HepG2 (cell line): ENCODE measurements at regions not wholly inside any gene's neighbourhood (a gene's known extent, or its start where the extent isn't known, plus 50 kb on each side); places are given as distances from the start of the nearest gene placed in this dataset.

Source experiments
- ATAC-seq: fragments of 200-7000 bp; cut with Tn5 transposase; 3 replicates; pipeline ENCODE4 v1.9.1; 2020; ENCODE audit warnings: mild to moderate bottlenecking, moderate library complexity
- BruUV-seq: library from RNA; stranded (reverse); fragments of 400-500 nt; replicated peaks from 2 replicates; lab custom pipeline; 2021; lab: Mats Ljungman, UMichigan
- CTCF ChIA-PET: fragments of 300-600 bp; formaldehyde crosslinking; extraction: SDS; loops from one replicate; lab custom pipeline; 2021; ENCODE audit warnings: low total read pairs, inconsistent platforms, low intra/inter-chr PET ratio; lab: Yijun Ruan, JAX
- POLR2A ChIA-PET: fragments of 350-600 bp; sonication (Branson Sonifier 250); formaldehyde crosslinking; loops from one replicate; lab custom pipeline; 2020; ENCODE audit warnings: antibody characterized with exemption, inconsistent platforms; lab: Yijun Ruan, JAX
- DNase-seq: peaks from one replicate; pipeline ENCODE4 v3.0.0-alpha.2; 2015; ENCODE audit warnings: low spot score
- FAIRE-seq: peaks from 3 replicates; lab custom pipeline; 2011; peaks lifted over from hg19 to GRCh38; lab: Jason Lieb, UNC
- H2AFZ ChIP-seq: one replicate; pipeline ENCODE4 v1.6.1; 2011; ENCODE audit warnings: low read length, inconsistent platforms
- H3K27ac ChIP-seq: fragments of 300-600 bp; 3 replicates; pipeline ENCODE4 v1.8.0; 2011; ENCODE audit warnings: mixed run types, mild to moderate bottlenecking, mixed read lengths, low read length, inconsistent platforms; ENCODE audit not compliant: insufficient read depth; ENCODE audit errors: extremely low read length
- H3K27me3 ChIP-seq, 2 experiments: fragments of 200-600 bp in 1 of 2; 2 replicates in 1 of 2; 3 replicates in 1 of 2; pipeline versions ENCODE4 v1.6.0 to v1.8.0; 2011; ENCODE audit warnings: low read length in 2 of 2, mild to moderate bottlenecking in 2 of 2, moderate library complexity in 2 of 2, inconsistent platforms in 1 of 2; ENCODE audit not compliant: insufficient read depth in 2 of 2, control insufficient read depth in 1 of 2
- H3K36me3 ChIP-seq, 2 experiments: fragments of 200-600 bp in 1 of 2; replicated peaks in 1 of 2; 2 replicates in 1 of 2; 3 replicates in 1 of 2; pipeline versions ENCODE4 v1.5.1 to v1.8.0; 2011; ENCODE audit warnings: low read length in 2 of 2, inconsistent platforms in 1 of 2; ENCODE audit not compliant: insufficient read depth in 2 of 2, control insufficient read depth in 1 of 2
- H3K4me1 ChIP-seq: 2 replicates; pipeline ENCODE4 v1.5.1; 2012; ENCODE audit warnings: low read length, inconsistent platforms; ENCODE audit not compliant: insufficient read depth
- H3K4me2 ChIP-seq: 2 replicates; pipeline ENCODE4 v1.6.0; 2011; ENCODE audit warnings: low read depth, low read length, inconsistent platforms
- H3K4me3 ChIP-seq, 3 experiments: fragments of 200-600 bp in 1 of 3; sonication (generic), shearing (Covaris generic) in 1 of 3; replicated peaks in 1 of 3; 2 replicates each; pipeline ENCODE4 v1.5.1; 2011 to 2016; ENCODE audit warnings: low read length in 3 of 3, inconsistent platforms in 2 of 3, low read depth in 2 of 3, mild to moderate bottlenecking in 2 of 3, control low read depth in 1 of 3, mixed read lengths in 1 of 3; ENCODE audit not compliant: insufficient read depth in 1 of 3
- H3K79me2 ChIP-seq: one replicate; pipeline ENCODE4 v1.6.1; 2011; ENCODE audit warnings: low read length, inconsistent platforms; ENCODE audit not compliant: insufficient read depth
- H3K9ac ChIP-seq: 2 replicates; pipeline ENCODE4 v1.6.0; 2011; ENCODE audit warnings: mild to moderate bottlenecking, low read depth, low read length, inconsistent platforms; ENCODE audit not compliant: insufficient read depth
- H3K9me3 ChIP-seq: 2 replicates; pipeline ENCODE4 v1.5.1; 2012; ENCODE audit warnings: mild to moderate bottlenecking, low read length
- H4K20me1 ChIP-seq: 2 replicates; pipeline ENCODE4 v1.6.0; 2011; ENCODE audit warnings: inconsistent platforms, mild to moderate bottlenecking, low read length, moderate library complexity; ENCODE audit not compliant: insufficient read depth
- DNMT3B ChIP-seq: conservative IDR thresholded peaks from 2 replicates; pipeline ENCODE4 v1.6.1; 2016; ENCODE audit warnings: missing biosample characterization, control low read depth
- HMGA1 ChIP-seq: sonication (generic); formaldehyde crosslinking; conservative IDR thresholded peaks from 2 replicates; pipeline ENCODE4 v1.4.0; 2020; ENCODE audit warnings: missing genetic modification reagents
- NCOR1 ChIP-seq: fragments of 200-600 bp; sonication (generic); IDR thresholded peaks from 2 replicates; pipeline ENCODE4 v1.7.0; 2017; ENCODE audit warnings: antibody characterized with exemption, low read length, borderline replicate concordance
- YEATS4 ChIP-seq: sonication (generic); formaldehyde crosslinking; IDR thresholded peaks from 2 replicates; pipeline ENCODE4 v1.4.0; 2020; ENCODE audit warnings: missing genetic modification reagents, borderline replicate concordance
- ZBTB1 ChIP-seq: sonication (generic); formaldehyde crosslinking; IDR thresholded peaks from 2 replicates; pipeline ENCODE4 v1.4.0; 2020; ENCODE audit warnings: missing genetic modification reagents, borderline replicate concordance
- ZBTB20 ChIP-seq: sonication (generic); formaldehyde crosslinking; IDR thresholded peaks from 2 replicates; pipeline ENCODE4 v1.8.1; 2023; ENCODE audit warnings: missing genetic modification reagents, low read depth, mild to moderate bottlenecking, borderline replicate concordance
- ZNF333 ChIP-seq: sonication (generic); formaldehyde crosslinking; IDR thresholded peaks from 2 replicates; pipeline ENCODE4 v1.4.0; 2020; ENCODE audit warnings: mild to moderate bottlenecking, missing genetic modification reagents, borderline replicate concordance
- ZNF382 ChIP-seq: sonication (generic); formaldehyde crosslinking; IDR thresholded peaks from 2 replicates; pipeline ENCODE4 v1.5.0; 2020; ENCODE audit warnings: missing genetic modification reagents, mild to moderate bottlenecking, borderline replicate concordance
- ZNF383 ChIP-seq: sonication (generic); formaldehyde crosslinking; IDR thresholded peaks from 2 replicates; pipeline ENCODE4 v1.4.0; 2020; ENCODE audit warnings: missing genetic modification reagents, mild to moderate bottlenecking, borderline replicate concordance
- ZNF615 ChIP-seq: sonication (generic); formaldehyde crosslinking; IDR thresholded peaks from 2 replicates; pipeline ENCODE4 v1.5.0; 2020; ENCODE audit warnings: mild to moderate bottlenecking, missing genetic modification reagents, borderline replicate concordance
- ZNF816 ChIP-seq: sonication (generic); formaldehyde crosslinking; IDR thresholded peaks from 2 replicates; pipeline ENCODE4 v1.8.0; 2022; ENCODE audit warnings: missing genetic modification reagents, mild to moderate bottlenecking, borderline replicate concordance
- WGBS: methylation state at CpG from one replicate; pipeline ENCODE4 v1.1.6; 2017; ENCODE audit warnings: low lambda C conversion rate; 5-methylcytosine and 5-hydroxymethylcytosine counted together
- in situ Hi-C: cut with HindIII; loops from 2 replicates; pipeline ENCODE4 v1.10.0; 2017; ENCODE audit warnings: low pct_unique_long_range_greater_than_20kb; ENCODE audit not compliant: extremely low pct_ligation_motif_present
- intact Hi-C: fragments of 100-400 bp; cut with micrococcal nuclease; formaldehyde crosslinking; loops from one replicate; pipeline ENCODE4 v1.10.0; 2022; ENCODE audit not compliant: unreplicated experiment
- TF ChIP-seq, protein P1 (sequence below): sonication (generic); formaldehyde crosslinking; IDR thresholded peaks from 2 replicates; pipeline ENCODE4 v1.8.0; 2022; ENCODE audit warnings: mild to moderate bottlenecking, missing genetic modification reagents, borderline replicate concordance
- TF ChIP-seq, protein P2 (sequence below): IDR thresholded peaks from 2 replicates; pipeline ENCODE4 v1.6.1; 2016; ENCODE audit warnings: low read depth
- TF ChIP-seq, protein P3 (sequence below): sonication (generic); formaldehyde crosslinking; conservative IDR thresholded peaks from 2 replicates; pipeline ENCODE4 v1.8.0; 2022; ENCODE audit warnings: low read depth, missing genetic modification reagents

DNA sequence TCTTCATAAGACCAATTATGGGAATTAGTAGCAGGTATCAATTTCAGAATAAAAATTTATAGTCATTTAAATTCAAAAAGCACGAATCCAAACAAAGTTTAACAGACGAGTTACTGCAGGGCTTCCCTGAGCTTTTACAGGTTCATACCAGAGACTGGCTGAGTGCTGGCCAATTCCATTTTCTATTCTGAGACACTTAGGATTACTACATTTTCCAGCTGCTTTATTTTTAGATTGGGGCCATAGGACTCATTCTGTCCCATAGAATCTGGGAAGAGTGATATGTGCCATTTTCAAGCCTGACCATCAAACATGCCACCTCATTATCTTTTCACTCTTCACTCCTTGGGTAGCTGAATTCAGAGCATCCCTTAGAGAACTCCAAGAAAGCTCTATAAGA is 410.7 kb downstream of the DNAH5 start:
- Histone ChIP-seq H3K79me2 (no peaks in the 10 kb centered on the region), H3K9ac (no peak overlapping the region), H2AFZ (no peak overlapping the region), H3K4me3 (no peak overlapping the region), H3K27me3 (no peaks in the 10 kb centered on the region), H4K20me1 (no peaks in the 10 kb centered on the region), H3K27ac (no peak overlapping the region), H3K9me3 (peaks cover 58% of the 10 kb centered on the region)
- ChIA-PET CTCF (no interaction called here), POLR2A (no interaction called here)
- in situ Hi-C loops, result no loop called here
- no peak for DNase-seq
- TF ChIP-seq DNMT3B (no peak), HMGA1 (no peak), ZBTB20 (CRISPR knock-in tag) (no peak), YEATS4 (no peak), ZNF615 (CRISPR knock-in tag) (no peak), ZNF333 (CRISPR knock-in tag) (no peak), ZBTB1 (CRISPR knock-in tag) (no peak), ZNF383 (CRISPR knock-in tag) (no peak), NCOR1 (no peak), ZNF816 (CRISPR knock-in tag) (no peak), ZNF382 (CRISPR knock-in tag) (no peak)
- TF ChIP-seq, protein P1, sequence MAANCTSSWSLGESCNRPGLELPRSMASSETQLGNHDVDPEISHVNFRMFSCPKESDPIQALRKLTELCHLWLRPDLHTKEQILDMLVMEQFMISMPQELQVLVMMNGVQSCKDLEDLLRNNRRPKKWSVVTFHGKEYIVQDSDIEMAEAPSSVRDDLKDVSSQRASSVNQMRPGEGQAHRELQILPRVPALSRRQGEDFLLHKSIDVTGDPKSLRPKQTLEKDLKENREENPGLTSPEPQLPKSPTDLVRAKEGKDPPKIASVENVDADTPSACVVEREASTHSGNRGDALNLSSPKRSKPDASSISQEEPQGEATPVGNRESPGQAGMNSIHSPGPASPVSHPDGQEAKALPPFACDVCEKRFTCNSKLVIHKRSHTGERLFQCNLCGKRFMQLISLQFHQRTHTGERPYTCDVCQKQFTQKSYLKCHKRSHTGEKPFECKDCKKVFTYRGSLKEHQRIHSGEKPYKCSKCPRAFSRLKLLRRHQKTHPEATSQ (CRISPR knock-in tag), result no peak
- TF ChIP-seq, protein P2, sequence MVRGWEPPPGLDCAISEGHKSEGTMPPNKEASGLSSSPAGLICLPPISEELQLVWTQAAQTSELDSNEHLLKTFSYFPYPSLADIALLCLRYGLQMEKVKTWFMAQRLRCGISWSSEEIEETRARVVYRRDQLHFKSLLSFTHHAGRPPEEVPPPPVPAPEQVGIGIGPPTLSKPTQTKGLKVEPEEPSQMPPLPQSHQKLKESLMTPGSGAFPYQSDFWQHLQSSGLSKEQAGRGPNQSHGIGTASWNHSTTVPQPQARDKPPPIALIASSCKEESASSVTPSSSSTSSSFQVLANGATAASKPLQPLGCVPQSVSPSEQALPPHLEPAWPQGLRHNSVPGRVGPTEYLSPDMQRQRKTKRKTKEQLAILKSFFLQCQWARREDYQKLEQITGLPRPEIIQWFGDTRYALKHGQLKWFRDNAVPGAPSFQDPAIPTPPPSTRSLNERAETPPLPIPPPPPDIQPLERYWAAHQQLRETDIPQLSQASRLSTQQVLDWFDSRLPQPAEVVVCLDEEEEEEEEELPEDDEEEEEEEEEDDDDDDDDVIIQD (CRISPR knock-in tag), result no peak
- TF ChIP-seq, protein P3, sequence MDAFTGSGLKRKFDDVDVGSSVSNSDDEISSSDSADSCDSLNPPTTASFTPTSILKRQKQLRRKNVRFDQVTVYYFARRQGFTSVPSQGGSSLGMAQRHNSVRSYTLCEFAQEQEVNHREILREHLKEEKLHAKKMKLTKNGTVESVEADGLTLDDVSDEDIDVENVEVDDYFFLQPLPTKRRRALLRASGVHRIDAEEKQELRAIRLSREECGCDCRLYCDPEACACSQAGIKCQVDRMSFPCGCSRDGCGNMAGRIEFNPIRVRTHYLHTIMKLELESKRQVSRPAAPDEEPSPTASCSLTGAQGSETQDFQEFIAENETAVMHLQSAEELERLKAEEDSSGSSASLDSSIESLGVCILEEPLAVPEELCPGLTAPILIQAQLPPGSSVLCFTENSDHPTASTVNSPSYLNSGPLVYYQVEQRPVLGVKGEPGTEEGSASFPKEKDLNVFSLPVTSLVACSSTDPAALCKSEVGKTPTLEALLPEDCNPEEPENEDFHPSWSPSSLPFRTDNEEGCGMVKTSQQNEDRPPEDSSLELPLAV (CRISPR knock-in tag), result no peak
- TF ChIP-seq, all 625 proteins: peak for 0
- ATAC-seq, result no peak
- H3K36me3 ChIP-seq, result no peaks in the 10 kb centered on the region
- BruUV-seq, result no TSS peak
- H3K4me2 ChIP-seq, result no peak overlapping the region
- FAIRE-seq, result no peak
- intact Hi-C loops, result no loop called here
- no peaks in the 10 kb centered on the region for H3K4me1 ChIP-seq
- 0% methylated on average over 2 of the region's 2 CpGs for WGBS
